H1 (cell line): ENCODE measurements at regions not wholly inside any gene's neighbourhood (a gene's known extent, or its start where the extent isn't known, plus 50 kb on each side); places are given as distances from the start of the nearest gene placed in this dataset.

Experiments used
- CTCF ChIA-PET: fragments of 300-600 bp; sonication (Branson Sonifier 250); formaldehyde crosslinking; loops from one replicate; lab custom pipeline; 2021; ENCODE audit not compliant: partially characterized antibody; lab: Charles Lee
- POLR2A ChIA-PET: fragments of 300-600 bp; sonication (Branson Sonifier 250); formaldehyde crosslinking; loops from one replicate; lab custom pipeline; 2021; ENCODE audit warnings: inconsistent platforms; ENCODE audit not compliant: partially characterized antibody; lab: Charles Lee
- DNase-seq, 2 experiments: peaks; one replicate each; pipeline versions ENCODE4 v3.0.0 to v3.0.0-alpha.2; 2010 to 2022; ENCODE audit warnings: low spot score in 2 of 2, low read depth in 1 of 2, mixed read lengths in 1 of 2
- FAIRE-seq: peaks from 2 replicates; lab custom pipeline; 2011; peaks lifted over from hg19 to GRCh38; lab: Jason Lieb, UNC
- H2AFZ ChIP-seq: 2 replicates; pipeline ENCODE4 v1.8.1; 2012; ENCODE audit warnings: low read length, inconsistent platforms
- H2AK5ac ChIP-seq: 2 replicates; pipeline ENCODE4 v1.6.1; 2013; ENCODE audit warnings: low read depth, low read length
- H2BK120ac ChIP-seq: replicated peaks from 2 replicates; pipeline ENCODE3; 2013; ENCODE audit warnings: low read depth, low read length, inconsistent platforms
- H2BK12ac ChIP-seq: 2 replicates; pipeline ENCODE4 v1.6.1; 2013; ENCODE audit warnings: low read depth, low read length
- H2BK15ac ChIP-seq: 2 replicates; pipeline ENCODE4 v1.6.1; 2013; ENCODE audit warnings: low read length
- H2BK20ac ChIP-seq: 2 replicates; pipeline ENCODE4 v1.6.1; 2013; ENCODE audit warnings: low read length
- H2BK5ac ChIP-seq: 2 replicates; pipeline ENCODE4 v1.6.1; 2013; ENCODE audit warnings: low read depth, low read length
- H3K14ac ChIP-seq: 2 replicates; pipeline ENCODE4 v1.6.1; 2013; ENCODE audit warnings: inconsistent platforms; ENCODE audit not compliant: insufficient read length
- H3K18ac ChIP-seq: 2 replicates; pipeline ENCODE4 v1.6.1; 2013; ENCODE audit warnings: low read length; ENCODE audit errors: extremely low read depth
- H3K23ac ChIP-seq: 2 replicates; pipeline ENCODE4 v1.6.1; 2013; ENCODE audit warnings: inconsistent platforms; ENCODE audit not compliant: insufficient read length
- H3K23me2 ChIP-seq: 2 replicates; pipeline ENCODE4 v1.6.1; 2013; ENCODE audit warnings: low read depth, low read length
- H3K27ac ChIP-seq: 2 replicates; pipeline ENCODE4 v1.6.1; 2011; ENCODE audit warnings: low read depth, low read length, inconsistent platforms
- H3K27me3 ChIP-seq, 4 experiments: replicated peaks in 1 of 4; 1 replicate in 1 of 4; 2 replicates in 3 of 4; pipeline versions ENCODE4 v1.6.1 to v1.8.1; 2011 to 2013; ENCODE audit warnings: low read length in 3 of 4, mild to moderate bottlenecking in 3 of 4, inconsistent platforms in 2 of 4, mixed read lengths in 2 of 4, moderate library complexity in 1 of 4; ENCODE audit not compliant: control insufficient read depth in 3 of 4, insufficient read depth in 3 of 4; ENCODE audit errors: extremely low read depth in 1 of 4
- H3K36me3 ChIP-seq, 4 experiments: 2 replicates each; pipeline versions ENCODE4 v1.6.1 to v1.8.1; 2011 to 2013; ENCODE audit warnings: mild to moderate bottlenecking in 4 of 4, low read length in 3 of 4, moderate library complexity in 2 of 4, control low read depth in 1 of 4, inconsistent platforms in 1 of 4; ENCODE audit not compliant: insufficient read depth in 4 of 4, control insufficient read depth in 2 of 4
- H3K4ac ChIP-seq: replicated peaks from 2 replicates; pipeline ENCODE3; 2013; ENCODE audit warnings: low read length, low read depth, mixed read lengths, inconsistent platforms; ENCODE audit not compliant: insufficient read length
- H3K4me1 ChIP-seq, 4 experiments: replicated peaks in 1 of 4; 1 replicate in 1 of 4; 2 replicates in 3 of 4; pipeline versions ENCODE4 v1.6.1 to v1.8.1; 2011 to 2013; ENCODE audit warnings: low read length in 3 of 4, inconsistent platforms in 2 of 4, mixed read lengths in 1 of 4; ENCODE audit not compliant: insufficient read depth in 4 of 4, control insufficient read depth in 3 of 4
- H3K4me2 ChIP-seq, 2 experiments: 2 replicates each; pipeline versions ENCODE4 v1.6.1 to v1.8.1; 2011 to 2013; ENCODE audit warnings: low read depth in 2 of 2, low read length in 2 of 2, control low read depth in 1 of 2, inconsistent platforms in 1 of 2, mild to moderate bottlenecking in 1 of 2; ENCODE audit not compliant: insufficient read depth in 1 of 2
- H3K4me3 ChIP-seq, 4 experiments: fragments of 200-600, 300-600 bp in 1 of 4; sonication (generic), shearing (Covaris generic), sonication (Bioruptor Twin) in 1 of 4; 2 replicates each; pipeline versions ENCODE4 v1.5.1 to v1.8.1; 2011 to 2016; ENCODE audit warnings: low read length in 4 of 4, low read depth in 3 of 4, control low read depth in 2 of 4, inconsistent platforms in 2 of 4, mild to moderate bottlenecking in 2 of 4, mixed read lengths in 1 of 4, moderate library complexity in 1 of 4; ENCODE audit not compliant: insufficient read depth in 2 of 4; ENCODE audit errors: extremely low read depth in 1 of 4
- H3K56ac ChIP-seq: replicated peaks from 2 replicates; pipeline ENCODE3; 2013; ENCODE audit warnings: low read depth, mild to moderate bottlenecking, mixed read lengths, low read length, inconsistent platforms; ENCODE audit not compliant: insufficient read length
- H3K79me1 ChIP-seq: 2 replicates; pipeline ENCODE4 v1.6.1; 2013; ENCODE audit warnings: low read depth, low read length, control low read depth
- H3K79me2 ChIP-seq, 2 experiments: 2 replicates each; pipeline versions ENCODE4 v1.6.1 to v1.8.1; 2012 to 2013; ENCODE audit warnings: low read length in 2 of 2, mild to moderate bottlenecking in 2 of 2, inconsistent platforms in 1 of 2; ENCODE audit not compliant: insufficient read depth in 2 of 2, control insufficient read depth in 1 of 2
- H3K9ac ChIP-seq, 4 experiments: replicated peaks in 1 of 4; 1 replicate in 1 of 4; 2 replicates in 3 of 4; pipeline versions ENCODE4 v1.6.1 to v1.8.1; 2011 to 2013; ENCODE audit warnings: low read depth in 3 of 4, low read length in 3 of 4, control low read depth in 2 of 4, mild to moderate bottlenecking in 2 of 4, moderate library complexity in 2 of 4, inconsistent platforms in 1 of 4; ENCODE audit errors: extremely low read depth in 1 of 4
- H3K9me3 ChIP-seq, 2 experiments: 2 replicates each; pipeline versions ENCODE4 v1.6.1 to v1.8.1; 2012 to 2013; ENCODE audit warnings: mild to moderate bottlenecking in 2 of 2, moderate library complexity in 2 of 2, control low read depth in 1 of 2, inconsistent platforms in 1 of 2, low read depth in 1 of 2, low read length in 1 of 2, mixed read lengths in 1 of 2; ENCODE audit not compliant: insufficient read depth in 2 of 2
- H4K20me1 ChIP-seq, 2 experiments: replicated peaks in 1 of 2; 2 replicates each; pipeline versions ENCODE3 to v1.8.1; 2011 to 2013; ENCODE audit warnings: inconsistent platforms in 2 of 2, low read length in 2 of 2, mild to moderate bottlenecking in 1 of 2; ENCODE audit not compliant: insufficient read depth in 2 of 2, control insufficient read depth in 1 of 2
- H4K5ac ChIP-seq: 2 replicates; pipeline ENCODE4 v1.6.1; 2013; ENCODE audit warnings: low read length, low read depth, mixed read lengths, inconsistent platforms; ENCODE audit not compliant: insufficient read length
- H4K8ac ChIP-seq: 2 replicates; pipeline ENCODE4 v1.8.0; 2013; ENCODE audit warnings: mild to moderate bottlenecking, moderate library complexity, low read length, inconsistent platforms; ENCODE audit not compliant: insufficient read depth; ENCODE audit errors: extremely low read depth
- H4K91ac ChIP-seq: replicated peaks from 2 replicates; pipeline ENCODE3; 2013; ENCODE audit warnings: low read length, mixed read lengths, inconsistent platforms; ENCODE audit not compliant: insufficient read length
- BACH1 ChIP-seq: IDR thresholded peaks from 2 replicates; pipeline ENCODE4 v1.6.1; 2012; ENCODE audit warnings: low read length, improper control_type of control experiment
- CBX5 ChIP-seq: fragments of 300-800, 300-1000 bp; sonication (generic); IDR thresholded peaks from 2 replicates; pipeline ENCODE4 v1.7.1; 2016; ENCODE audit warnings: antibody characterized with exemption, low read length, low read depth
- GABPA ChIP-seq: IDR thresholded peaks from 2 replicates; pipeline ENCODE4 v1.6.1; 2011; ENCODE audit warnings: mild to moderate bottlenecking, low read length, moderate library complexity, borderline replicate concordance; ENCODE audit not compliant: insufficient read depth
- KDM4A ChIP-seq: IDR thresholded peaks from one replicate; pipeline ENCODE4 v1.7.1; 2012; ENCODE audit warnings: low read depth, mild to moderate bottlenecking, moderate library complexity, low read length, inconsistent platforms; ENCODE audit not compliant: severe bottlenecking
- POLR2A ChIP-seq, 2 experiments: IDR thresholded peaks; 1 replicate in 1 of 2; 2 replicates in 1 of 2; pipeline ENCODE4 v1.6.1; 2011; ENCODE audit warnings: low read depth in 2 of 2, low read length in 2 of 2, mild to moderate bottlenecking in 2 of 2; ENCODE audit errors: control extremely low read depth in 1 of 2
- POU5F1 ChIP-seq: IDR thresholded peaks from 2 replicates; pipeline ENCODE4 v1.6.1; 2011; ENCODE audit warnings: low read depth, mild to moderate bottlenecking, low read length, moderate library complexity
- RBBP5 ChIP-seq: IDR thresholded peaks from 2 replicates; pipeline ENCODE4 v1.7.1; 2012; ENCODE audit warnings: low read depth, mild to moderate bottlenecking, inconsistent platforms, low read length, moderate library complexity, borderline replicate concordance
- WGBS, 2 experiments: shearing (Covaris generic) in 1 of 2; methylation state at CpG; one replicate each; pipeline versions ENCODE4 v1.1.6 to v1.1.7; 2013 to 2015; ENCODE audit warnings: low lambda C conversion rate in 2 of 2, mixed read lengths in 2 of 2, inconsistent platforms in 1 of 2, low coverage in 1 of 2, missing lambda C conversion rate in 1 of 2; ENCODE audit not compliant: insufficient replicate concordance in 2 of 2, insufficient coverage in 1 of 2, insufficient read length in 1 of 2; ENCODE audit errors: extremely low coverage in 1 of 2, missing lambda C conversion rate in 1 of 2; 5-methylcytosine and 5-hydroxymethylcytosine counted together
- TF ChIP-seq, protein P1 (sequence below): IDR thresholded peaks from 2 replicates; pipeline ENCODE4 v1.6.1; 2012; ENCODE audit warnings: inconsistent platforms
- TF ChIP-seq, protein P2 (sequence below): IDR thresholded peaks from 2 replicates; pipeline ENCODE4 v1.6.1; 2011; ENCODE audit warnings: low read length, improper control_type of control experiment

DNA sequence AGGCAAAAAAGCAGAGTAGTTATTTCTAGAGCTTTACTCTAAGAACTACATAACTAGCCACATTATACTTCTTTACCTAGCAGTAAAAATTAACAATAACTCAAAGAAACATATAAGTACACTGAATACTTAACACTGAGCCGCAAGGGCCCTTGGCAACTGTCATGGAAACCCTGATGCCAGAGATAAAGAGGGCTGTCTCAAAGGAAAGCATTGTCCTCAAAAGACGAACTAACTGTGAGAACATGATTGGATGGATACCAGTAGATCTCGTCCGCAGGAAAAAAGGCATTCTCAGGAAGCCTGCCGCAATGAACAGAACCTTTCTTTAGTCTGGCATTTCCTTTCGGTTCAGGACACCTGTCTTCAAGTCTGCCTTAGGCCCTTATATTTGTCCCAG, 379.0 kb upstream of the SLC30A5 start:
- no peak overlapping the region for H2BK120ac ChIP-seq
- no peak overlapping the region for H2BK15ac ChIP-seq
- H3K9me3 ChIP-seq = no peaks in the 10 kb centered on the region
- H4K5ac ChIP-seq = no peak overlapping the region
- no peak overlapping the region for H3K4ac ChIP-seq
- H4K20me1 ChIP-seq = no peaks in the 10 kb centered on the region
- TF ChIP-seq POLR2A (IDR thresholded peaks at IDR 0.05; ENCODE audit: control extremely low read depth in 1 of 2, low read depth in 2 of 2, low read length in 2 of 2) (no peak), KDM4A (no peak), CBX5 (no peak), GABPA (no peak), RBBP5 (no peak), BACH1 (no peak), POU5F1 (no peak)
- TF ChIP-seq, protein P1, sequence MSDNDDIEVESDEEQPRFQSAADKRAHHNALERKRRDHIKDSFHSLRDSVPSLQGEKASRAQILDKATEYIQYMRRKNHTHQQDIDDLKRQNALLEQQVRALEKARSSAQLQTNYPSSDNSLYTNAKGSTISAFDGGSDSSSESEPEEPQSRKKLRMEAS = no peak
- TF ChIP-seq, protein P2, sequence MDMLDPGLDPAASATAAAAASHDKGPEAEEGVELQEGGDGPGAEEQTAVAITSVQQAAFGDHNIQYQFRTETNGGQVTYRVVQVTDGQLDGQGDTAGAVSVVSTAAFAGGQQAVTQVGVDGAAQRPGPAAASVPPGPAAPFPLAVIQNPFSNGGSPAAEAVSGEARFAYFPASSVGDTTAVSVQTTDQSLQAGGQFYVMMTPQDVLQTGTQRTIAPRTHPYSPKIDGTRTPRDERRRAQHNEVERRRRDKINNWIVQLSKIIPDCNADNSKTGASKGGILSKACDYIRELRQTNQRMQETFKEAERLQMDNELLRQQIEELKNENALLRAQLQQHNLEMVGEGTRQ = no peak
- TF ChIP-seq, all 59 proteins: peak for 0
- H4K8ac ChIP-seq = no peak overlapping the region
- H3K79me2 ChIP-seq = no peaks in the 10 kb centered on the region
- no peaks in the 10 kb centered on the region for H3K4me1 ChIP-seq
- H3K79me1 ChIP-seq = no peaks in the 10 kb centered on the region
- H2BK20ac ChIP-seq = no peak overlapping the region
- no peak overlapping the region for H4K91ac ChIP-seq
- H3K27ac ChIP-seq = no peak overlapping the region
- no peak overlapping the region for H3K56ac ChIP-seq
- H2AK5ac ChIP-seq = no peak overlapping the region
- no peak overlapping the region for H2BK5ac ChIP-seq
- no peaks in the 10 kb centered on the region for H3K23me2 ChIP-seq
- no peak for DNase-seq
- no peak overlapping the region for H3K9ac ChIP-seq
- no peaks in the 10 kb centered on the region for H3K27me3 ChIP-seq
- no peak overlapping the region for H3K4me2 ChIP-seq
- no peaks in the 10 kb centered on the region for H3K36me3 ChIP-seq
- no peak overlapping the region for H3K18ac ChIP-seq
- H2BK12ac ChIP-seq = no peak overlapping the region
- H3K23ac ChIP-seq = no peak overlapping the region
- 97% methylated on average over 6 of the region's 6 CpGs; no CpG with 5 or more reads in 1 of the 2 experiments for WGBS, 2 experiments
- H2AFZ ChIP-seq = no peak overlapping the region
- H3K14ac ChIP-seq = no peak overlapping the region
- POLR2A ChIA-PET = no interaction called here
- no peak for FAIRE-seq
- H3K4me3 ChIP-seq = no peak overlapping the region
- CTCF ChIA-PET = interaction anchor here (0.9 kb wide), 1 partner anchor 46 kb away, joined by 3 read pairs; no protein-coding TSS in a partner anchor
